HG03575 (cell line): ENCODE measurements at regions not wholly inside any gene's neighbourhood (a gene's known extent, or its start where the extent isn't known, plus 50 kb on each side); places are given as distances from the start of the nearest gene placed in this dataset.
"Not testable (repeated sequence)": the region's sequence is repeated elsewhere in the genome, so short reads cannot be mapped to it uniquely, and the experiment has no call there.

ENCODE experiments used
- ATAC-seq: cut with Tn5 transposase; IDR thresholded peaks from one replicate; pipeline ENCODE4 v1.9.1; 2021; ENCODE audit not compliant: unreplicated experiment, insufficient number of reproducible peaks, low FRiP score; ENCODE audit errors: extremely low read depth

DNA sequence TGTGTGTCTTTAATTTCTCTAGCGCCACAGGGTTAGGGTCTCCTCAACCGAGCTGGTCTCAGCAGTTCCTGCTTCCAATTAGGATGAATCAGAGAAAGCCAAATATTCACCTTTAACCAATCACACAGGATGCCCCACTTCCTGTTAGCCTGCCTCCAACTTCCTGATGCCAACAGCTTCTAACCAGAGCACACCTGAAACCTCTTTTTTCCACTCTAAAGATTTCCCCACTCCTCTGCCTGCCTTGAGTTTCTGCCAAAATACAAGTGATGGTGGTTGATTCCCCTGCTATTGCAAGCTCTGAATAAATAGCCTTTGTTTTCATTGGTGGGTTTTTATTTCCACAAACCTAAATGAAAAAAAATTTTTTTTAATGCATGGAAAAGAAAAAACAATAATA is 144.7 kb upstream of the UST start:
- no peak for ATAC-seq

DNA sequence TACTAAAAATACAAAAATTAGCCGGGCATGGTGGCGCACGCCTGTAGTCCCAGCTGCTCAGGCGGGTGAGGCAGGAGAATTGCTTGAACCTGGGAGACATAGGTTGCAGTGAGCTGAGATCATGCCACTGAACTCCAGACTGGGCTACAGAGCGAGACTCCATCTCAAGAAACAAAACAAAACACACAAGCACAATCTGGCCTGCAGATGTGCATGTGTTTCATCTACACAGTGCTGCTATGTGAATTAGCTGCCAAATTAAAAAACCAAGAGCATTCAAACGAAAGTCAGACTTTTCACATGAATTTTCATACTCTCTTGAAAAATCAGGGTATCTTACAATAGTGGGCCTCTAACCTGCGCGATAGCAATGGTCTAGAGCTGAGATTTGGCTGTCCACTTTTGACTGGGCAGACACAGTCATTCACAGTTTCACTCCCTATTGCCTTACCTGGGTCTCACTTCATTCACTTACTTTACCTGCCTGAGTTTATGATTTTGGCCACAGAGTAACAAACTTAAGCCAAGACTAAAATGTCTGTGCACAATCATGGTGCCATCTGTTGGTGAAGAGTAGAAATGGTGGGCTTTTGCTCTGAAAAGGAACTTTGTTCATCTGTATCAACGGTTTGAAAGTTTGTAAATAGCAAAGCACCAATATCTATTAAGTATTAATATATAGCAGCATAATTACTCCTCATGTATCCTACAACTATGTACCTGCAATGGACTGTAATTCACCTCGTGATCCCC is 138.5 kb upstream of the UST start:
- no peak for ATAC-seq

DNA sequence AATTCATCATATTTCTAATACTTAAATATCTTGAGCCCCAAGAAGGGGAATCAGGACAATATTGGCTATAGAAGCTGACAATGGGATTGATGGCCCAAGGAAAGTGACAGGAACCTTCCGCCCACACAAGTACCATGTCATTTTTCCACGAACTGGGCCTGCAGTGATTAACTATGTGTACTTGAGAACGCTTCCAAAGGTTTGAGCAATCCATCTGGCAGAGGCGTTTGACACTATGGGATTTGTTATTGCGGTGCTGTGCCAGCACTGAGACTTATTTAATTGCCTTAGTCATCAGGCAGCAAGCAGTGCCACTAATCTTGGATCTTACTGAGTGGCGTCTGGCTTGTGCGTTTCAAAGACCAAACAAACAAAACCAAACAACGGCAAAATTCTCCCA is 135.6 kb upstream of the UST start:
- no peak for ATAC-seq

DNA sequence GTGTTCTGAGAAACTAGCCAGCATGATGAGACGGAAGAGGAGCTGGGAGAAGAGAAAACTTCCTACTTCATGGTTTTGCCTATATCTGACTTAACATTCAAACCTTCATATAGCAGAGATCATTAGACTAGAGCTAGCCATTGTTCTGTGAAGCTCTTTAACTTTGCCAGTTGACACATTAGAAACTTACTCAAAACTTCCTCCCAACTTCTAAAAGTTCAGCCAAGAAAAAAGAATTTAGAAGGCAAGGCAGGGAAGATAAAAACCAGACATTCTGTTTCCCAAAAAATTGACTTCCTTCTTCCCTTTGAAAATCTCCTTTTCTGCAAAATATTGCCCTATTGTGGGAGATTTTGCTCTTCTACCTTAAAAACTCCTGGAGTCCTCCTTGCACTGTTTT is 134.8 kb upstream of the UST start:
- no peak for ATAC-seq

DNA sequence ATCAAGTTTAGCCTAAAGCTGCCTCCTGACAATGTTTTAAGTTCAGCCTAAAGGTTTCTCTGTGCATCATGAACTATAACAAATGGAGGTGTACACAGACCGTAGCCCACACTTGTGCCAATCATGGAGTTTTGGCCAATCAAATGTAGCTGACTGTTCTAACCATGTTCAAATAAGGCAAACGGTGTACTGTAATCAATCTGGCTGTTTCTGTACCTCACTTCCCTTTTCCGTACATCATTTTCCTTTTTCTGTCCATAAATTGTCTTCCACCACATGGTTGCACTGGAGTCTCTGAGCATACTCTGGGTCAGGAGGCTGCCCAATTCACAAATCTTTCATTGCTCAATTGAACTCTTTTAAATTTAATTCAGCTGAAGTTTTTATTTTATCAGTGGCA is 132.2 kb upstream of the UST start:
- ATAC-seq = no peak

DNA sequence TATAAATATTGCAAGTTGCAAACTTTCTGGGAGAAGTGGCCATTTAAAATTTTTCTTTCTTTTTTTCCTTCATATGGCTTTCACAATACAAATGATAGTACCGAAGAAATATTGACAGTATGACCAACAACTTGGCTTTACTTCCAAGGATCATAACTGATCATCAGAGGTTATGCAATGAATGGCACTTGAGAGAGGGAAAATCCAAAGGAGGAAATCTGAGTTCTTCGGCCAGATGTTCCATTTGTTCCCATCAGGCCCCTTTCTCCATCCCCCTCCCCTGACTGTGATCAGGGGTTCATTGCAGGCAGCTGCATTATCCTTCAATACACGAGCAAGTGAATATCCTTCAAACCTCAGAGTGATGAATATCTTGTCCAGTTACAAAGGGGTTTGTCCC is 130.0 kb upstream of the UST start:
- no peak for ATAC-seq

DNA sequence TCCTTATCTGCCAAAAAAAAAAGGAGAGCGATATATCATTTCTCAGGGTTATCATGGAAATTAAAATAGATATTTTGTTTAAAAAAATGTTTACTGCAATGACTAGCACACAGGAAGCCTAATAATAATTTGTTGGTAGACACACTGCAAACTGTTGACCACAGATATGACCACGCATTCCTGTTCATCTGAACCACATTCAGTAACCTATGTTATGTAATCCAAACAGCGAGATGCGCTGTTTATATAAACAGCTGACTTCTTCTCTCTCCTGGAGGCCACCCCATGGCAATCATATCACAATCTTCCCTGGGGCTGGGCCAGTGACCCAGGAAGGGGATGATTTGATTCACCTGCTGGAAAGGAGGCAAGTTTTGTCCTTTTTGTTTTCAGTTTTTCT is 129.3 kb upstream of the UST start:
- ATAC-seq = no peak

DNA sequence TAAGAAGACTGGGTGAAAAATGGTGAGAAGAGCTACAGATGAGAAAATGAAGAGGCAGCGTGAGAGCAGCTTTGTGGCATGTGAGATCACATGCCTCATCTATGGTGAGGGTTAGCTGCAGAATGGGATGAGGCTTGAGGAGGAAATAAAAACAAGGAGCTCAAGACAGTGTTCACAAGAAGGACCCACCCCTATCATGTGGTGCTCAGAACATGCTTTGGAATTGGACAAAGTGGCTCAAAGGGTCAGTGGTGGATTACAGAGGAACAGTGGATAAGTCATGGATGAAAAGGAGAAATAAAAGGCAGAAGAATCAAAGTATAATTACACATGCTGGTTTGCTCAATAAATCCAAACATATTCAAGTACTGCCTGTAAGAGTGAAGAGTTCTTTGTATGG is 126.9 kb upstream of the UST start:
- ATAC-seq = no peak

DNA sequence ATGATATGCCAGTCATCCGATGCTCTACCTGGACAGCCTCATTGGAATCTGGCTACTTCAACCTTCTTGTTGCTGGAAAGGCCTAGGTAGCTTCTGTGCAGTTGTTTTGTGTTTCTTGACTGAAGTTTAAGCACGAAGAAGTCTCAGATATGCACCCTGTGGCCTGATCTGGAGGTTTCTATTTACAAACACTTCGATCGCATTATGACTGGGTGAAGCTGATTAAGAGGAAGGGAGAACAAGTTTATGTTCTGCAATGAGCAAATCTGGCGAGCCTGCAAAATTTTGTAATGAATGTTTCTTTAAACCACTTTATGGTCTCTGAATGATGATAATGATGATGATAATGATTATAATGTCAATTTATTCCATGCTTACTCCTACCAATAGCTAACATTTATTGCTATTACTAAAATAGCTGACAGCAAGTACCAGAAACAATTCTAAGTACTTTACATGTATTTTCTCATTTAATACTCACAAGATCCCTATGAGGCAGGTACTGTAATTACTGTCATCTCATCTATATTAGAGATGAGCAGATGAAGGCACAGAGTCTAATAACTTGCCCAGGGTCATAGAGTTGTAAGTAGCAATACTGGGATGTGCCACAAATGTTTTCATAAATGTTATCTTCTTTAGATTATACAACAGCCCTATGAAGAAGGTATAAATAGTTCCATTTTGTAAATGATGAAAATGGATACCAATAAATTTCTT is 126.1 kb upstream of the UST start:
- peak; percentile 75 for ATAC-seq

DNA sequence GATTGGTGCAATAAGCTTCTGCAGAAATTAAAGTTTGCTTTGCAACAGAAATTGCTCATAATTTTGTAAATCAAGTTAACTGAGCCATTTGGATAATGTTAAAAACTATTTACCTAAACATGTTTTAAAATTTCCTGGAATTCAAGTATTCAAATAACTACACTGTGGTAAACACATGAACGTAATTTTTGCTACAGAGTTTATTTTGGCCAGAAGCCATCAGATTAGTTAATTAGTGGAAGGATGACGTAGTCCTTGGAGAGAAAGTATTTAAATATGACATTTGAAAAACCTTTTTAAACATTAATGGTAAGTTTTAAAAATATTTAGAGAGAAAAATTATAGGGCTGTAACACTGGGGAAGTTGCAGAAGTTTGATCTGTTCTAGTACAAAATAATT is 121.2 kb upstream of the UST start:
- no peak for ATAC-seq

DNA sequence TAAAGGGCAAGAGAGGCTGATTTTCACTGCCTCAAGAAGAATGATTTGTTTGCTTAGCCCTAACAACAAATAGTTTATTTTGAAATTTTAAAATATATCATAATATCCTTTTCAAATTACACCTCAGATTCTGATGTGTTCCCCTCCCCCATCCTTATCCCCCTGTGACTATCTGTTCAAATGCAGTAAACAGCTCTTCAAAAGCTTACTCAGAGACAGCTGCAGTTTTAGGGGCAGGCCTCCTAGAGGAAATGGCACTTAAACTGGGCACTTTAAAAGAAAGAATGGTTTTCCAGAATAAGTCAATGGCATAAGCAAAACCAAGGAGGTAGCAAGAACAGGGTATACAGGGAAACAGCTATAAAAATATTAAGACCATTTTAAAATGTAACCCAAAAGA is 118.6 kb upstream of the UST start:
- ATAC-seq = no peak

DNA sequence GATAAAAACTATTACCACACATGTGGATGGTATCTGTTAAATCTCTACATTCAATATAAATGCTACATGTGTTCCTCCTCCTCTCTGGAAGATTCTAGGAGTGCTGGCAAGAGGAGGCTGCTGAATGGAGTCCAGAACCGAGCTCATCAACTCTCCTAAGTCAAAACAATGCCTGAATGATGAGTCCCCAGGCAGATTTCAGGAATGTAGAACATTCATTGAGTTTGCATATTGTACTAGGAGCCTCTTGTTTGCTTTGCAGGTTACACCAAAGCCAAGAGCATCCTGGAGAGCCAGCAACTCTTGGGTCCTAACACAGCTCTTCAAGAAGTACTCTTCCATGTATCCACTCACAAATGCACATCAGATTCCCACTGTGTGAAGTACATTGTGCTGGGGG is 117.6 kb upstream of the UST start:
- ATAC-seq = no peak

DNA sequence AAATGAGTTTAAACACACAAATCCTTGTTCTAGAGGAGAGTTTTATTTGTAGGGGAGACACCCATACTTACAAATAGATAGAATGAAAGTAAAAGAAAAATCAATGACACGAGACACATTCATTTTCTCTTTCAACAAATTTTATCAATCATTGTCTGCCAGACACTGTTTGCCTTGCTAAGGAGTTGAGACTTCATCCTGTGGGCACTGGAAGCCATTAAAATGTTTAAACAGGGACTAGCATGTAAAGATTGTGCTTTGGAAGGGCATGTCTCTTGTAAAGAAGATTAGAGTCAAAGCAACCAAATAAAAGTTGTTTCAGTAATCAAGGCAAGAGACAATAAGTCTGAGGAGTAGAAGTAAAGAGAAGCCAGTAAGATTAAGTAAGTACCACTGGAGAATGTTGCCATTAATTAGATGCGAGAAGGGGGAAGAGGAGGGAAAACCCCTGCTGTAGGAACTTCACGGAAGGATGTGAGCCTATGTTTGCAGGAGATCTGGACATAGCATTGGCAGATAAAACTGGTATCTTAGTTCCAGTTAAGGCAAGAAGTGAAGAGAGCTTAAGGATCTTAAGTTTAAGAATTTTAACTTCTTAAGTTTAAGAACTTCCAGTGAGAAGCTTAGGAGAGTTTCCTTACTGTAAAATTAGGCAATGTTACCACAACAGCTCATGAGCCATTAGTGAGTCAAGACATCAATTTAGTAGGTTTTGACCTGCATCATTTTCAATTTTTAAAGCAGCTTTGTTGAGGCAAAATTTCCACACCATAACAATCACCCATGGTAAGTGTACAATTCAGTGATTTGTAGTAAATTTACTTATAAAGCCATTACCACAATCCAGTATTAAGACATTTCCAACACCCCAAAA is 117.0 kb upstream of the UST start:
- ATAC-seq = no peak

DNA sequence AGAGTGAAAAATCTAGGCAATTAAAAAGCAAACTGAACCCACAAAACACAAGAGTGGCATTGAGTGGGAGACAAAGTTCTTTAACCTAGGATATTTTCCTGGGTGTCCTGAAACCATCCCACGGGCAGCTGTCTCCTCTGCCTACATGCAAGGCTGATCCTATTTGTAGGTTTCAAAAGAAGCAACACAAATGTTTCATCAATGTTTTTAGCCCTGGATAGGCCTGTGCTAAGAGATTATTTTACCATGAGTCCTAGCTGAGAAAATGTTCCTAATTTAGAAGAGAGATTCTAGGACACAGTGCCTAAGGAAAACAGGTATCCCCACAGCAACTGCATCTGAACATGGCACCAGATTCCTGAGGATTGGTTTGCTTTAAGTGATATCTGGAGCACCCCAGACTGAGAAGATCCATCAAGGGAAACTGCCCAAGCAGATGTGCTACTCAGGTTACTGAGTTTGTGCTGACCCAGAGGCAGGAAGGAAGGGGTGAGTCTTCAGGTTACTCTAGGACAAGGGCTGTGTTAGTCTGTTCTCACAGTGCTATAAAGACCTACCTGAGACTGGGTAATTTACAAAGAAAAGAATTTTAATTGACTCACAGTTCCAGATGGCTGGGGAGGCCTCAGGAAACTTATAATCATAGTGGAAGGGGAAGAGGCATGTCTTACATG is 111.6 kb upstream of the UST start:
- ATAC-seq = no peak

DNA sequence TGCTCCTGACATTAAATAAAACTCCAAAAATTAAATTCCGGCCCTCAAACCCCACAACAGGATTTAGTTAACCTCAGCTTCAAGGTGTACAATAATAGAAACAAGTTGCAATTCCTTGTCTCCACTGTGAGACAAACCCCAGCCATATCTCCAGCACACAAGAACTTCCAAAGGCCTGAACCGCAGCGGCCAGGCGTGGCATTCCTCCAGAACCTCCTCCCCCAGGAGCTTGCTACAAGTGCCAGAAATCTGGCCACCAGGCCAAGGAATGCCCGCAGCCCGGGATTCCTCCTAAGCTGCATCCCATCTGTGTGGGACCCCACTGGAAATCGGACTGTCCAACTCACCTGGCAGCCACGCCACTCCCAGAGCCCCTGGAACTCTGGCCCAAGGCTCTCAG is 105.0 kb upstream of the UST start:
- not testable (repeated sequence) for ATAC-seq

DNA sequence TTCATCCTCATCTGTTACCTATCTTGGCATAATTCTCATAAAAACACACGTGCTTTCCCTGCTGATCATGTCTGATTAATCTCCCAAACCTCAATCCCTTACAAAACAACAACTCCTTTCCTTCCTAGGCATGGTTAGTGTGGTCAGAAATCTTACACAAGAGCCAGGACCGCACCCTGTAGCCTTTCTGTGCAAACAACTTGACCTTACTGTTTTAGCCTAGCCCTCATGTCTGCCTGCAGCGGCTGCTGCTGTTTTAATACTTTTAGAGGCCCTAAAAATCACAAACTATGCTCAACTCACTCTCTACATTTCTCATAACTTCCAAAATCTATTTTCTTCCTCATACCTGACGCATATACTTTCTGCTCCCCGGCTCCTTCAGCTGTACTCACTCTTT is 103.6 kb upstream of the UST start:
- not testable (repeated sequence) for ATAC-seq

DNA sequence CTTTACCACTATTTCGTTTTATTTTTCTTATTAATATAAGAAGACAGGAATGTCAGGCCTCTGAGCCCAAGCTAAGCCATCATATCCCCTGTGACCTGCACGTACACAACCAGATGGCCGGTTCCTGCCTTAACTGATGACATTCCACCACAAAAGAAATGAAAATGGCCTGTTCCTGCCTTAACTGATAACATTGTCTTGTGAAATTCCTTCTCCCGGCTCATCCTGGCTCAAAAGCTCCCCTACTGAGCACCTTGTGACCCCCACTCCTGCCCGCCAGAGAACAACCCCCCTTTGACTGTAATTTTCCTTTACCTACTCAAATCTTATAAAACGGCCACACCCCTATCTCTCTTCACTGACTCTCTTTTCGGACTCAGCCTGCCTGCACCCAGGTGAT is 101.8 kb upstream of the UST start:
- not testable (repeated sequence) for ATAC-seq

DNA sequence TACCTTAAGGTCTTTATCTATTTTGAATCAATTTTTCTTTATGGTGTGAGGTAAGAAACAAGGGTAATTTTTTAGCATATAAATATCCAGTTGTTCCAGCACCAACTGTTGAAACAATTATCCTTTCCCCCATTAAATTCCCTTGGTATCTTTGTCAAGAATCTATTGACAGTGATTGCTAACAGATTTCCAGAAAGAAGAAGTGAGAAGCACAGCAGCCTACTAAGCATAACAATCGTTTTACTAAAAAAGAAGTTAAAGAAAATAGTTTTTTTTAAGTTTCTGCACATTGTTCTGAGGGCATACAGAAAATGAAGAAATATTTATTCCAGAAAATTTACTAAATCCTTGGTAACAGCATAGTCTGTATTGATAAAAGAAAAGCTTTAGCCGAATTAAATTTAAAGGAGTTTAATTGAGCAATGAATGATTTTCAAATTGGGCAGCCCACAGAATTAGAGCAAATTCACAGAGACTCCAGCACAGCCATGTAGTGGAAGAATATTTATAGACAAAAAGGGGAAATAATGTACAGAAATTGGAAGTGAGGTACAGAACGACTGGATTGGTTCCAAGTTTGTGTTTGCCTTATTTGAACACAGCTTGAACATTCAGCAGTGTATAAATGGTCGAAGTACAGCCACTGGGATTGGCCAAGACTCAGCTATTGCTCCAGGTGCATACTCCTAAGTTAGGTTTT is 97.9 kb upstream of the UST start:
- ATAC-seq = no peak

DNA sequence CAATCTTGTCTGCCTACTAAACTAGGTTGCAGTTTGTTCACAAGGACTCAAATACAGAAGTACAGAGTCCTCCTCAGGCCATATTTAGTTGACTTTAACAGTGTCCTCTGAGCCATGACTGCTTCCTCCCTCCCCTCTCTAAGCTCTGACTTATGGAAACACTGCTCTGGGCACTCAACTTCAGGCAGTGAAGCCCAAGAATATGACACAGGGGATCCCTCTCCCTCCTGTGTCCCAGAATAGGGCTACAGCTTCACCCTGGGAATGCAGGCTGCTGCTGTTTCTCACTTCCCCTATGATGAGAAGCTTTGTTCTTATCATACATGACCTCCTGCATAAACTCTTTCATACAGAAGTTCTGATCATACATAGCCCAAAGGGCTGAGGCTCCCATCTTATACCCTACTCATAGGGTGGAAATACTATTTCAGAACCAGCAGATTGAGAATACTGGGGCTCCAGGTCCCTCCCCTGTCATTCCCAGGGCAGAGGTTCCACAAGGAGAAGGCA is 97.3 kb upstream of the UST start:
- no peak for ATAC-seq
